ENCODE measurements at regions not wholly inside any gene's neighbourhood (a gene's known extent, or its start where the extent isn't known, plus 50 kb on each side); places are given as distances from the start of the nearest gene placed in this dataset.

GRCh38 chr1:186536273-186536890 is 75.5 kb upstream of the PDC start:
- Histone ChIP-seq H2BK5ac (ENCODE audit: low read depth, low read length, poor library complexity) (no peak overlapping the region), H3K27ac (ENCODE audit: low read depth, low read length) (no peak overlapping the region), H3K4me2 (ENCODE audit: low read length) (no peak overlapping the region), H3K9ac (ENCODE audit: low read length) (no peak overlapping the region), H3K27me3 (ENCODE audit: insufficient read depth, low read length) (no peaks in the 10 kb centered on the region), H3K4me3 (ENCODE audit: low read depth, low read length) (no peak overlapping the region), H2BK120ac (ENCODE audit: insufficient read depth, low read length, poor library complexity) (no peak overlapping the region), H3K9me3 (ENCODE audit: insufficient read depth, low read depth, low read length) (no peaks in the 10 kb centered on the region), H3K79me1 (ENCODE audit: low read length) (no peaks in the 10 kb centered on the region), H4K8ac (ENCODE audit: low read depth, low read length) (no peak overlapping the region), H4K12ac (ENCODE audit: low read depth, low read length) (no peak overlapping the region), H3K36me3 (ENCODE audit: control insufficient read depth in 1 of 2, insufficient read depth in 2 of 2, low read length in 2 of 2) (no peaks in the 10 kb centered on the region), H2BK12ac (ENCODE audit: low read length) (no peak overlapping the region), H3K23ac (ENCODE audit: low read length) (no peak overlapping the region), H3K14ac (ENCODE audit: low read length) (no peak overlapping the region), H2AFZ (ENCODE audit: insufficient read depth, low read length, poor library complexity) (no peak overlapping the region), H3K4me1 (ENCODE audit: control insufficient read depth in 1 of 2, insufficient read depth in 2 of 2, low read length in 2 of 2) (no peaks in the 10 kb centered on the region), H4K91ac (ENCODE audit: low read depth, low read length) (no peak overlapping the region), H3K18ac (ENCODE audit: low read length) (no peak overlapping the region), H2AK5ac (ENCODE audit: low read length) (no peak overlapping the region), H3K4ac (ENCODE audit: low read depth, low read length) (no peak overlapping the region), H3K79me2 (ENCODE audit: control insufficient read depth, insufficient read depth, low read length, poor library complexity) (no peaks in the 10 kb centered on the region)
- DNase-seq: no peak
- WGBS (ENCODE audit: extremely low coverage, insufficient coverage, insufficient read length): no CpG with 5 or more reads among the region's 3 CpGs

GRCh38 chr1:186535388-186536133 is 74.6 kb upstream of the PDC start:
- Histone ChIP-seq H3K18ac (ENCODE audit: low read length) (no peak overlapping the region), H3K4me1 (ENCODE audit: control insufficient read depth in 1 of 2, insufficient read depth in 2 of 2, low read length in 2 of 2) (no peaks in the 10 kb centered on the region), H2AFZ (ENCODE audit: insufficient read depth, low read length, poor library complexity) (no peak overlapping the region), H3K79me1 (ENCODE audit: low read length) (no peaks in the 10 kb centered on the region), H3K9ac (ENCODE audit: low read length) (no peak overlapping the region), H4K12ac (ENCODE audit: low read depth, low read length) (no peak overlapping the region), H3K36me3 (ENCODE audit: control insufficient read depth in 1 of 2, insufficient read depth in 2 of 2, low read length in 2 of 2) (no peaks in the 10 kb centered on the region), H3K79me2 (ENCODE audit: control insufficient read depth, insufficient read depth, low read length, poor library complexity) (no peaks in the 10 kb centered on the region), H2AK5ac (ENCODE audit: low read length) (no peak overlapping the region), H3K9me3 (ENCODE audit: insufficient read depth, low read depth, low read length) (no peaks in the 10 kb centered on the region), H4K91ac (ENCODE audit: low read depth, low read length) (no peak overlapping the region), H2BK120ac (ENCODE audit: insufficient read depth, low read length, poor library complexity) (no peak overlapping the region), H3K27me3 (ENCODE audit: insufficient read depth, low read length) (no peaks in the 10 kb centered on the region), H3K4me2 (ENCODE audit: low read length) (no peak overlapping the region), H3K4me3 (ENCODE audit: low read depth, low read length) (no peak overlapping the region), H3K4ac (ENCODE audit: low read depth, low read length) (no peak overlapping the region), H3K14ac (ENCODE audit: low read length) (no peak overlapping the region), H4K8ac (ENCODE audit: low read depth, low read length) (no peak overlapping the region), H2BK5ac (ENCODE audit: low read depth, low read length, poor library complexity) (no peak overlapping the region), H2BK12ac (ENCODE audit: low read length) (no peak overlapping the region), H3K27ac (ENCODE audit: low read depth, low read length) (no peak overlapping the region), H3K23ac (ENCODE audit: low read length) (no peak overlapping the region)
- no peak for DNase-seq
- no CpG with 5 or more reads among the region's 5 CpGs for WGBS (ENCODE audit: extremely low coverage, insufficient coverage, insufficient read length)

- Histone ChIP-seq H3K27ac (ENCODE audit: low read depth, low read length) (no peak overlapping the region), H3K4me2 (ENCODE audit: low read length) (no peak overlapping the region), H3K4me3 (ENCODE audit: low read depth, low read length) (no peak overlapping the region), H2BK5ac (ENCODE audit: low read depth, low read length, poor library complexity) (no peak overlapping the region), H2AFZ (ENCODE audit: insufficient read depth, low read length, poor library complexity) (no peak overlapping the region), H3K23ac (ENCODE audit: low read length) (no peak overlapping the region), H3K18ac (ENCODE audit: low read length) (no peak overlapping the region), H3K4ac (ENCODE audit: low read depth, low read length) (no peak overlapping the region), H3K9me3 (ENCODE audit: insufficient read depth, low read depth, low read length) (no peaks in the 10 kb centered on the region), H4K12ac (ENCODE audit: low read depth, low read length) (no peak overlapping the region), H3K79me2 (ENCODE audit: control insufficient read depth, insufficient read depth, low read length, poor library complexity) (no peaks in the 10 kb centered on the region), H4K91ac (ENCODE audit: low read depth, low read length) (no peak overlapping the region), H3K27me3 (ENCODE audit: insufficient read depth, low read length) (no peaks in the 10 kb centered on the region), H2AK5ac (ENCODE audit: low read length) (no peak overlapping the region), H4K8ac (ENCODE audit: low read depth, low read length) (no peak overlapping the region), H3K9ac (ENCODE audit: low read length) (no peak overlapping the region), H3K4me1 (ENCODE audit: control insufficient read depth in 1 of 2, insufficient read depth in 2 of 2, low read length in 2 of 2) (no peaks in the 10 kb centered on the region), H3K36me3 (ENCODE audit: control insufficient read depth in 1 of 2, insufficient read depth in 2 of 2, low read length in 2 of 2) (no peaks in the 10 kb centered on the region), H2BK120ac (ENCODE audit: insufficient read depth, low read length, poor library complexity) (no peak overlapping the region), H3K14ac (ENCODE audit: low read length) (no peak overlapping the region), H3K79me1 (ENCODE audit: low read length) (no peaks in the 10 kb centered on the region), H2BK12ac (ENCODE audit: low read length) (no peak overlapping the region)
- WGBS (ENCODE audit: extremely low coverage, insufficient coverage, insufficient read length): no CpG with 5 or more reads among the region's 4 CpGs
- no peak for DNase-seq
These were observed 73.5 kb upstream of the PDC start for GRCh38 chr1:186534401-186534800.

- Histone ChIP-seq H2BK12ac (ENCODE audit: low read length) (no peak overlapping the region), H3K14ac (ENCODE audit: low read length) (no peak overlapping the region), H2AFZ (ENCODE audit: insufficient read depth, low read length, poor library complexity) (no peak overlapping the region), H3K4me2 (ENCODE audit: low read length) (no peak overlapping the region), H4K91ac (ENCODE audit: low read depth, low read length) (no peak overlapping the region), H3K36me3 (ENCODE audit: control insufficient read depth in 1 of 2, insufficient read depth in 2 of 2, low read length in 2 of 2) (no peaks in the 10 kb centered on the region), H2AK5ac (ENCODE audit: low read length) (no peak overlapping the region), H3K4me1 (ENCODE audit: control insufficient read depth in 1 of 2, insufficient read depth in 2 of 2, low read length in 2 of 2) (no peaks in the 10 kb centered on the region), H4K8ac (ENCODE audit: low read depth, low read length) (no peak overlapping the region), H3K9ac (ENCODE audit: low read length) (no peak overlapping the region), H3K18ac (ENCODE audit: low read length) (no peak overlapping the region), H3K4me3 (ENCODE audit: low read depth, low read length) (no peak overlapping the region), H4K12ac (ENCODE audit: low read depth, low read length) (no peak overlapping the region), H2BK5ac (ENCODE audit: low read depth, low read length, poor library complexity) (no peak overlapping the region), H3K27me3 (ENCODE audit: insufficient read depth, low read length) (no peaks in the 10 kb centered on the region), H3K4ac (ENCODE audit: low read depth, low read length) (no peak overlapping the region), H3K9me3 (ENCODE audit: insufficient read depth, low read depth, low read length) (no peaks in the 10 kb centered on the region), H2BK120ac (ENCODE audit: insufficient read depth, low read length, poor library complexity) (no peak overlapping the region), H3K23ac (ENCODE audit: low read length) (no peak overlapping the region), H3K79me2 (ENCODE audit: control insufficient read depth, insufficient read depth, low read length, poor library complexity) (no peaks in the 10 kb centered on the region), H3K79me1 (ENCODE audit: low read length) (no peaks in the 10 kb centered on the region), H3K27ac (ENCODE audit: low read depth, low read length) (no peak overlapping the region)
- DNase-seq: no peak
- no CpG with 5 or more reads among the region's 2 CpGs for WGBS (ENCODE audit: extremely low coverage, insufficient coverage, insufficient read length)
These were observed 71.6 kb upstream of the PDC start for GRCh38 chr1:186532466-186532865.
